GM21529 (cell line): ENCODE measurements at regions not wholly inside any gene's neighbourhood (a gene's known extent, or its start where the extent isn't known, plus 50 kb on each side); places are given as distances from the start of the nearest gene placed in this dataset.
"Not testable (repeated sequence)": the region's sequence is repeated elsewhere in the genome, so short reads cannot be mapped to it uniquely, and the experiment has no call there.

ENCODE experiments used
- ATAC-seq: cut with Tn5 transposase; IDR thresholded peaks from one replicate; pipeline ENCODE4 v1.9.1; 2021; ENCODE audit not compliant: unreplicated experiment

- ATAC-seq, result no peak
Observed at GRCh38 chr3:139134678-139135372, 90.1 kb upstream of the PRR23C start.

GRCh38 chr3:139135657-139136056 is 91.0 kb upstream of the PRR23C start:
- ATAC-seq, result no peak

- no peak for ATAC-seq
Observed at GRCh38 chr3:139136469-139137202, 91.9 kb upstream of the PRR23C start.

GRCh38 chr3:139140553-139140952 is 95.9 kb upstream of the PRR23C start:
- ATAC-seq, result no peak

GRCh38 chr3:139145980-139146379 is 101.3 kb upstream of the PRR23C start:
- not testable (repeated sequence) for ATAC-seq

- ATAC-seq, result no peak
Observed at GRCh38 chr3:139151530-139151929, 106.8 kb upstream of the PRR23C start.

GRCh38 chr3:139153434-139153833 is 108.7 kb upstream of the PRR23C start:
- ATAC-seq, result not testable (repeated sequence)

GRCh38 chr3:139157161-139157932 is 112.7 kb upstream of the PRR23C start:
- no peak for ATAC-seq

- no peak for ATAC-seq
Observed at GRCh38 chr3:139159356-139159755, 114.7 kb upstream of the PRR23C start.

GRCh38 chr3:139173372-139174108 is 128.8 kb upstream of the PRR23C start:
- ATAC-seq, result no peak

- no peak for ATAC-seq
Observed at GRCh38 chr3:139180489-139180888, 135.8 kb upstream of the PRR23C start.

- no peak for ATAC-seq
Observed at GRCh38 chr3:139182143-139182542, 137.5 kb upstream of the PRR23C start.

- ATAC-seq, result no peak
Observed at GRCh38 chr3:139182598-139182997, 137.9 kb upstream of the PRR23C start.

GRCh38 chr3:139185527-139185926 is 140.8 kb upstream of the PRR23C start:
- no peak for ATAC-seq

GRCh38 chr3:139187154-139187553 is 142.5 kb upstream of the PRR23C start:
- ATAC-seq, result no peak

- ATAC-seq, result no peak
Observed at GRCh38 chr3:139187648-139188047, 143.0 kb upstream of the PRR23C start.

- no peak for ATAC-seq
Observed at GRCh38 chr3:139189943-139190342, 145.3 kb upstream of the PRR23C start.

GRCh38 chr3:139194421-139194820 is 149.4 kb upstream of the MRPS22 start:
- ATAC-seq, result not testable (repeated sequence)

GRCh38 chr3:139196146-139196545 is 147.7 kb upstream of the MRPS22 start:
- not testable (repeated sequence) for ATAC-seq

GRCh38 chr3:139197251-139197650 is 146.6 kb upstream of the MRPS22 start:
- ATAC-seq, result no peak

- ATAC-seq, result no peak
Observed at GRCh38 chr3:139198186-139198585, 145.6 kb upstream of the MRPS22 start.
